ENCODE measurements at regions not wholly inside any gene's neighbourhood (a gene's known extent, or its start where the extent isn't known, plus 50 kb on each side); places are given as distances from the start of the nearest gene placed in this dataset.

DNA sequence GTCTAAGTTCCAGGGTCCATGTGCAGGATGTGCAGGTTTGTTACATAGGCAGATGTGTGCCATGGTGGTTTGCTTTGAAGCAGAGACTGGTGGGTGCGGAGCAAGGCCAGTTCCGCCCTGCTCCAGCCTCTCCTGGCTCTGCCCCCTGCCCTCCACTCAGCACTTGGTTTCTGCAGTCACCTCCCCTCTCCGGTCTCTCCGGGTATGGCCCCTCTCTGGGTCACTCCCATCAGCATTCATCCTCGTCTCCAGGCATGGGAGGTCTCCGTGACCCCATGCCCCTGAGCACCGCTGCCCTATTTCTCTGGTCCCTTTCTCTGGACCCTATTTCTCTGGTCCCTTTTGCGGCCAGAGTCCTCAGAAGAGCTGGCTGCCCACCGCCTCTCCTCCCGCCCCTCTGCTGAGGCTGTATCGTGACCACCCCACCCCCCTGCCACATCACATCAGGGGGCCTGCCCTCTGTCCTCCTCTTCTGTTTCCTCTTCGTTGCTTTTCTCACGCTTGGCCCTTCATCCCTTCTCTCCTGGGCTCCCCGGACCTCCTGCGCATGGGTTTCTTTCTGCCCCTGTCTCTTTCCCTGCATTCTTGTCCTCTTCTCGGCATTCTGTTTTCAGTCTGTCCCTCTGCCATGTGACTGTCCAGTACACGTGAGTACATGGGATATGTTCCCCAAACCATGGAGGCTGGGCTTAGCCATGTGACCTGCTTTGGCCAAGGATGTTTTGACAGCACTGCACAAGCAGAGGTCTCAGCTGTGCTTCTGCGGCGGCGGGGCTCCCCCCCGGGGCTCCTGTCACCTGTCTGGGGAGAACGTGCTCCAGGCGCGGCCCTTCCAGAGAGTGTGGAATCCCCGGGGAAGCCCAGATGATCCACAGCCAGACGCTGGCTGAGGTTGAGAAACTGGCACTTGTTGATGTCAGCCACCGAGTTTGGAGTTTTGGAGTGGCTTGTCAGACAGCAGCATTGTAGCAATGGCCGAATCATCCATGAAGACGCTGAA, 54.4 kb upstream of the C1orf174 start:
- DNase-seq: no peak

DNA sequence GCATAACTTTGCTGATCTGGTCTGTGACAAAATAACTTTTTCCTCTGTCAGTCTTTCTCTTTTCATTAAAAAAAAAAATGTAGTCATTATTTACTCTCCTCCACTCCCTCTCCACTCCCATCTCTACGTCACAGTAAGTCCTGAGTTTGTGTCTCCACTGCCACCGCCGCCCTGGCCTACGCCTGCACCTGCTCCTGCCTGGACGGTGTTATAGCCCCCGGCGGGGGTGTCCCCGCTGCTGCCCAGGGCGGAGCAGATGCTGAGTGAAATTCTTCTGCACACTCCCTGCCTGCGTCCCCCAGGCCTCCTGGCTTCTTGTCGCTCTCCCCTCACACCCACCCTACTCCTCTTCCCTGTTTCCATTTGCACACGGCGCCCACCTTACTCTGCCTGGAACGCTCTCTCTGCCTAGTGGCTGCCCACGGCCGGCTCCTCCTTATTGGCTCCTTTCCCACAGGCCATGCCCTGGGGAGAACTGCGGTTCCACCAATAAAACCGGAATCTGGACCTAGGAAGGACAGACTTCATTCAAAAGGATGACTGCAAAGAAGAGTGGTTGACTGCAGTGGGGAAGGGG, 55.2 kb upstream of the C1orf174 start:
- DNase-seq: no peak

DNA sequence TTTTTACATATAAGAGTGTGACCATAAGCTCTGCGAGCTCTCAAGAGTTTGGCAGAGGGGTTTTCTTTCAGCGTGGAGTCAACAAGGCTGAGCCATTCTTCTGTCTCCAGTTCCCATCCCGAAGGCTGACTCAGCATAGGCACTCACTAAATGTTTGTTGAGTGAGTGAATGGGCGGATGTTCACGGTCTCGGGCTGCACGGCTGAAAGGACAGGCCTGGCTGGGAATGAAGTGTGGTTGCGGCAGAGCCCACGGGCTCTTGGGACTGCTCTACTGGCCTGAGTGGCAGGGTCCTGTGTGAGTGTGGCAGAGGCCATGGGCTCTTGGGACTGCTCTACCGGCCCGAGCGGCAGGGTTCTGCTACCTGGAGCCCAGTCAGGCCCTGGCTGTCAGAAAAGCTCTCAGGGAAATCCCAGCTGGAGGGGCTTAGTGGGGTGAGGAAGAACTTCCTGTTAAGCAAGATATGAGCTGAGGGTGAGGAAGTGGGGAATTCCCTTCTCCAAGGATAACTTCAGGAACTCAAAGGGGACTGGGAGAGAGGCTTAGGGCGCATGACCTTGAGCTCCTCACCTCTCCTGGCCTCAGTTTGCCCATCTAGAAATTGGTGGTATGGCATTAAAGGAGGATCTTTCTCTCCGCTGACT, 56.6 kb upstream of the C1orf174 start:
- no peak for DNase-seq

DNA sequence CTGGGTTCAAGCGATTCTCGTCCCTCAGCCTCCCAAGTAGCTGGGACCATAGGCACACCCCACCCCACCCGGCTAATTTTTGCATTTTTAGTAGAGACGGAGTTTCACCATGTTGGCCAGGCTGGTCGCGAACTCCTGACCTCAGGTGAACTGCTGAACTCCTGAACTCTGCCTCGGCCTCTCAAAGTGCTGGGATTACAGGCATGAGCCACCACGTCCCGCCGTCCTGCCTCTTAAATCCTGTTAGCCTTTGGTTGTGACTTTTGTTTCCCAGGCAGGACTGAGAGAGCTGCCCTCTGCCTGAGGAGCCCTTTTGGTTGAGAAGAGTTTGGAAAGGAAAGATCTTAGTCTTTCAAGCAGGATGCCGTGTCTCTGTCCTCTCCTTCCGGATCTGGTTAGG, 59.3 kb upstream of the C1orf174 start:
- DNase-seq: no peak

DNA sequence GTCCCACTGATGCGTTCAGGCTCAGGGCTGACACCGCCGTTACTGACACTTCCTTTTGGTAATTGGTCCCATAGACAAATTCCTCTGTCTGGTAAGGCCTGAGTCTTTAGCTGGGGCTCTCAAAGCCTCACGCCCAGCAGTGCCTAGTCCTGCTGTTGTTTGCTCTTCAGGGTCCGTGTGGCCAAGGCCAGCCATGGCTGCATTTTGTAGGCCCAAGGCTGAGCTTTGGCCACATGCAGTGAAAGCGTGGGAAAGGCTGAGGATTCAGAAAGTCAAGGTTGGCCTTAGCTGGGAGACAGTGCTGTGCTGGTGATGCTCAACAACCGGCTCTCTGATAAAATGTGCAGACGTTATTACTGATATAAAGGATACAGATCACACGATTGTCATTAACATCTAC, 63.5 kb upstream of the C1orf174 start:
- no peak for DNase-seq

DNA sequence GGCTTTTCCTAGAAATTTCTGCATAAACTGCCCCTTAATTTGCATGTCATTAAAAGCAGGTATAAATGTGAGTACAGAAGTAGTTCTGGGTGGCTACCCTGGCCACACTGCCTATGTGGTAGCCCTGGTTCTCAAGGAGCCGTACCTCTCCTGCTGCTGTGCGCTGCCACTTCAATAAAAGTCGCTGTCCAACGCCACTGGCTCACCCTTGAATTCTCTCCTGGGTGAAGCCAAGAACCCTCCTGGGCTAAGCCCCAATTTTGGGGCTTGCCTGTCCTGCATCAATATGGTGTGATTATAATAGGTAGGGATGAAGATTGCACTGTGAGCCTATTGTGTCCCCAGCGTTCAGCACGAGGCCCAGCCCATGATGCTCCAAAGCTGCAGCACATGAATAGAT, 65.6 kb upstream of the C1orf174 start:
- no peak for DNase-seq

DNA sequence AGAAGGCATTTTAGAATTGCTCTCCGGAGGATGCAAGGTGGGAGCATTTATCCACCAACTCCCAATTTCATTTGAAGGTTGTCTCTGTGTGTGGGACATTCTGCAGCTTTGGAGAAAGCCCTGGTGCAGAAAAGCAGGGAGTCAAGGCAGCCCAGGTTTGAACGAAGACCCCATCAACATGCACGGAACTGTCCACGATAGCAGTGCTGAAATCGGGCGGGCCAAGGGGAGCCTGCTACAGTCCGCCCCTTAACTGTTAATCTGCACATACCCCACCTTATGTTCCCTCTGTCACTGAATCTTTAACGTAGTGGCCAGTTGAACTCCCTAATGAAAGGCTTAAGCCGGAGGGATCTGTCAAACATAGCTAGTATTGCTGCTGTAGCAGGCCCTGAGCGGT, 68.8 kb upstream of the C1orf174 start:
- DNase-seq: no peak

DNA sequence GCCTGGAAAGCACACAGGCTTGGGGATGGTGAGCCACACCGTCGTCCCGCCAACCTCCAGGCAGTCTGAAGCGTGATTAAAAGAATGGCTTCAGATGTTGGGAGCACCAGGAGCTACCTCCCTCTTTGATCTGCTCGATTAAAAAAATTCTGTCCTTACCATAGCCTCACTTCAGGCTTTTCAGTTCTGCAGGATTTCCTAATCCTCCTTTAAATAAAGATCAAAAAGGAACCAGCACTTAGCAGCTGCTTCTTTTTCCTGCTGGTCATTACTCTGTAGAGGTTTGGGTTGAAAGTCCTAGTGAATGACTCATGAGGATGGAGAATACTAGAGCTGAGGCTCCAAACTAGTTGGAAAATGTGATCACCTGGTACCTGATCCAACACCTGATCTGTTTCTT, 71.9 kb upstream of the C1orf174 start:
- no peak for DNase-seq

DNA sequence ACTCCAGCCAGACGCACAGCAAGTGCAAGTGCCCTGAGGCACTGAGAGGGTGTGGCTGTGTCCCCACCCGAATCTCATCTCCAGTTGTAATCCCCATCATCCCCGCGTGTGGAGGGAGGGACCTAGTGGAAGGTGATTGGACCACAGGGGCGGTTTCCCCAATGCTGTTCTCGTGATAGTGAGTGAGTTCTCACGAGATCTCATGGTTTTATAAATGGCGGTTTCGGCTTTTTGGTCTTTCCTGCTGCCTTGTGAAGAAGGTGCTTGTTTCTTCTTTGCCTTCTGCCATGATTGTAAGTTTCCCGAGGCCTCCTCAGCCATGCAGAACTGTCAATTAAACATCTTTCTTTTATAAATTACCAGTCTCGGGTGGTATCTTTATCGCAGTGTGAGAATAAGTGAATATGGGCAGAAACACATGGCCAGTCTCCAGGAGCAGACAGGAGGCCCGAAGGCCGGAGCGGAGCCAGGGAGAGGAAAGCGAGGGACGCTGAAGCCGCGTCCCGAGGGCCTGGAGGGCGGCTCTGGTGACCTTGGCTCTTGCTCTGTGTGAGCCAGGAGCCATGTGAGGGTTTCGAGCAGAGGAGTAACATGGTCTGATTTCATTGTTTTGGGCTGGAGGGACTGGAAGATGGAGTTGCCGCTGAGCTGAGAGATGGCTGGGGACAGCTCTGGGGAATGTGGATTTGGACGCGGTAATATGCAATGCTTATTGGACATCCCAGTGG, 76.0 kb upstream of the C1orf174 start:
- DNase-seq: no peak

DNA sequence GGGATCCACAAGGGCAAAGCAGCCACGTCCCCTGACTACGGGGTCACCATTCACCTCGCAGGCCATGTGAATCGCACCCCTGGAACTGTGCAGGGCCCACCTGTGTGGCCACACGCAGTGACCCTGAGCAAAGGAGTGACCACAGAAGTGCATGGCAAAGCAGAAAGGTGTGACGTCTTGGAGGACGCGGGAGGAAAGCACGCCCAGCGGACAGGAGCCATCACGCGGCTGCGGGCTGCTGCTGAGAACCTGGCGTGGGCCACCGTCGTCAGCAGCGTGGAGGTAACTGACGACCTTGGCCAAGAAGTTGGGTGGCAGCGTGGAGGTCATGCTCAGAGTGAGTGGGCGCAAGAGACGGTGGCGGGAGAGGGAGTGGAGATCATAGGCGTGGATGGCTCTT, 76.7 kb upstream of the C1orf174 start:
- DNase-seq: no peak

DNA sequence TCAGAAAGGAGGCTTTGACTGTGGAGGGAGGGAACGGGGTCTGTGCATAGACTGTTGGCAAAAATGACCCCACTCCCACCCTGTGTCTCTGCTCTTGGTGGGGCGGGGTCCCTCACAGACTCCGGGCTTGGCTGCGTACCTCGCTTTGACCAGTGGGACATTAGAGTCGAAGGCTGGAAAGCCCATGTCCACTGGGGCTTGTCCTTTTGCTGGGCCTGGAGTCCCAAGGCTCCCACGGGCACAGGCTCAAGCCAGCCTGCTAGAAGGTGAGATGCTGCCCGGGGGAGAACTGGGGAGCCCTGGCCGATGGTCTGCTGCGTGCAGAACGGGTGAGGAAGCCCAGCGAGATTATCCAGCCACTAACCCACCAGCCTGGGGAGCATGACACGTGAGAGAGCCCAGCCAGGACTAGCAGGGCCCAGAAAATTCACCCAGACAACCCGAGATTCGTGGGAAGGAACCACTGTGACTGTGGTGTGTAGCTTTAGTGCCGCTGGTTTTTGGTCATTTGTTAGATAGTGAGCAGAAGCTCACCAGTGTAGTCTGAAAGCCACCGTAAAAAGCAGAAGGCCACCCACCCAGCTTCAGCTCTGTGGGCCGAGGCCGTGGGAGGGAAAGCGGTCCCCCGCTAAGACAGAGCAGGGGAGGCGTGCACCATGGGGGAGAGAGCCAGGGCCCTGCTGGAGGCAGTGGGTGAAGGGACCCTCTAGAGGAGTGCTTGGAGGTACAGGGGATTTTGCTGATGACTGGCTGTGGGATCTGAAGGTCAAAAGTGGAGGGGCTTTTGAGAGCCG, 78.3 kb upstream of the C1orf174 start:
- DNase-seq: no peak

DNA sequence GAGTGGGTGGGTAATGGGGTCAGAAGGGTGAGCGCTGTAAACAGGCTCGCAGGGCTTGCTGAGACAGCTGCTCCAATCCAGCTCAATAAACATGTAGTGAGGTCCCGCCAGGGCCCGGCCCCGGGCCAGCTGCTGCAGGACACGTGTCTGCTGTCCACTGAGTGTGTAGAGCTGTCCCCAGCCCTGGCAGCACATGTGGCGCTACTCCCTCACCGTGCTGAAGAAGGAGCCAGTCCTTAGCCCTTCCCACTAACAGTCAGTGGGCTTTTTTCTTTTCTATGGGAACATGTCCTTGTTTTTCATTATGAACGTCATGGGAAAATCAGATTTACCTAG, 78.9 kb upstream of the C1orf174 start:
- no peak for DNase-seq

DNA sequence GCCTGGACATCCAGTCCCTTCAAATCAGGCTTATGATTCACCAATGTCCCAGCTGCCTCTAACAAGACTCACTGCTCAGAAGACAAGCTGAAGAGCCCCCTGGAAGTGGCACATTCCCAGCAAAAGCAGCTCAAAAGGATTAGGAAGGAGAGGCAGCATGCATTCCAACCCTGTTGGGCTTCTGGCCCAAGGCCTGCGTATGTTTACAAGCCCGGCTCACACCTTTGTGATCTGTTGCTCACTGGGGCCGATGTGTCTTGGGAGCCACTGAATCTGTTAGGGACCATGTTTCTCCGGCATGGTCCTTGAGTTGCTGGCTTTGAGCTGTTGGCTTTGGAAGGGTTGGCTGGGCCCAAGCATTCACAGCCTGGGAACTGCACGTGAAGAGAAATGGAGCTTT, 81.2 kb upstream of the C1orf174 start:
- no peak for DNase-seq

DNA sequence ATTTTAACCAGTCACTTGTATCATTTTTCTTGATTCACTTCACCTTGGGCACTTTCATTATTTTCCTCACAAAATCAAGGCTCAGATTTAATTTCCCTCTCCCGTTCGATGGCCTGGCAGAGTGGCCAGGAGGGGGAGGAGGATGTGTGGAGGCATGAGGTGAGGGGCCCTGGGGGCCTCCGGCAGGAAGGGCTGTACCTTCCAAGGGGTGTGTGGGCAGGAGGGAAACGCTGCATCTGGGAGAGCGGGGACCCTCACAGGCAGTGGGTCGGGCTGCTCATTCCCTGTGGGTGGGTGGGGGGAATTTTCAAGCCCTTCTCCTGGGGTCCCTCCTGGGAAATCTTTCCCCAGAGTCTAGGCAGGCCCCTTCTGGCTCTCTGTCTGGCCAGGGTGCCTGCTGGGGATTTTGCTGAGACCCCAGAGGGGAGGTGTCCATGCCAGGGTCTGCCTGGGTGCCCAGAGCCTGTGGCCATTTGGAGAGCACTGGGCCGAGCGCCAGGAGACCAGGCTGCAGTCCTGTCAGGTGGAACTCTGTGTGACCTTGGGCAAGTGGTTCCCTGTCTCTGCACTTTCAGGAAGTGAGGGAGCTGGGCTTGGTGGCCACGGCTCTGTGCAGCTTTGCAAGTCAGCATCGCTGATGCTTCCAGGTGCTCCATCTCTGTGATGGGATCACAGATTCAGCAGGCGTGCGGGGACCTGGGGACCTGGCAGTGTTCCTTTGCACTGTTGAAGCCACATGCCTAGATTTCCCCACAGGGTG, 81.9 kb upstream of the C1orf174 start:
- DNase-seq: no peak

DNA sequence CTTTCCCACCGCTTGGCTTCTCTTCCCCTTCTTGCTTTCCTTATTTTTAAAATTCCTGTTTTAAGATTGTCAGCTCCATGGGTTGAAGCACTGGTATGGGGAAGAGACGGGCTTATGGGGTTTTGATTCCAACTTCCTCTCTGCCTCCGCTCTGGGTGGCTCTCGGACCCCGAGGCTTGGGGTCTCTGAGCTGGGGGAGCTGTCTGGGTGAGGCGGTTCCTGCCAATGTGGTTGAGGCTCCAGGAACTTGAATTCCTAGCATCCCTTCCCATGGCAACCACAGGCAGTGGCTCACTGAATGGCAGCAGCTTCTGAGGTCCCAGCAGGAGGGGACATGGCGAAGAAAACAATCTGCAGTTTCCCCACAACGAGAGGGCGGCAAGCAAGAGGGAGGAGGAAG, 83.1 kb upstream of the C1orf174 start:
- DNase-seq: no peak

DNA sequence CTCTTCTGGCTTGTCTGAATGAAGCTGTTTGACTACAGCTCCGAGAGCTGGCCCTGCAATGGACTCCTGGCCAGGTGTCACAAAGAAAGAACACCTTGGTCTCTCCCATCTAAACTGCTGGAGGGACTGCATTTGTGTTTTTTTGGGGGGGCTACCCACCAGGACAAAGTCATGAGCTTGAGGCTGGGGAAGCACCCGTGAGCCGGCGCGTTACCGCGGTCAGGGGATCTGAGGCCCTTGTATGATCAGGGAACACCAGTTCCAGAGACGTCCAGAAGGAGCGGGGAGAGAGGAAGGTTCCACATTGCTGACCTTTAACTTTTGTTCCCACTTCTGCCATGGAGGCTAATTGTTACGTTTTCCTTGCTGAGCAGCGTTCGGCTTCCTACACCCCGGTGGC, 84.5 kb upstream of the C1orf174 start:
- no peak for DNase-seq

DNA sequence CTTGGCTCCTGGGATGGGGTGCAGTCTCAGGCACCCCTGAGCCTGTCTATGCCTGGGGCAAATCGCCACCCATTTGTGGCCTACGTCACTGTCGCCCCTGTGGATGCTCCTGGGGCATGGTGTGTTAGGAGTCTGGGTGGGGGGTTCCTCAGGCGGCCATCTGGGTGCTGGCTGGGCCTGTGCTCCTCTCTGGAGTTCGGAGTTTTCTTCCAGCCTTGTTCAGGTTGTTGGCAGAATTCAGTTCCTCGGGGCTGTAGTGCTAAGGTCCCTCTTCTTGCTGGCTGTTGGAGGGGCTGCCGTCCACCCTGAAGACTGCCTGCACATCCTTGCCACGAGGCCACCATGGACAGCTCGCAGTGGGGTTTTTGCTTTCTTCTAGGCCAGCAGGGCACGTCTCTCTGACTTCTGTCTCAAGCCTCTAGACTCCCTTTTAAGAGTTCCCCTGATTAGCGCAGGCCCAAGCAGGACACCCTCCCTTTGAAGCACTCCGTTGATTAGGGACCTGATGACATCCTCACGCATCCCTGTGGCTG, 86.7 kb upstream of the C1orf174 start:
- no peak for DNase-seq

DNA sequence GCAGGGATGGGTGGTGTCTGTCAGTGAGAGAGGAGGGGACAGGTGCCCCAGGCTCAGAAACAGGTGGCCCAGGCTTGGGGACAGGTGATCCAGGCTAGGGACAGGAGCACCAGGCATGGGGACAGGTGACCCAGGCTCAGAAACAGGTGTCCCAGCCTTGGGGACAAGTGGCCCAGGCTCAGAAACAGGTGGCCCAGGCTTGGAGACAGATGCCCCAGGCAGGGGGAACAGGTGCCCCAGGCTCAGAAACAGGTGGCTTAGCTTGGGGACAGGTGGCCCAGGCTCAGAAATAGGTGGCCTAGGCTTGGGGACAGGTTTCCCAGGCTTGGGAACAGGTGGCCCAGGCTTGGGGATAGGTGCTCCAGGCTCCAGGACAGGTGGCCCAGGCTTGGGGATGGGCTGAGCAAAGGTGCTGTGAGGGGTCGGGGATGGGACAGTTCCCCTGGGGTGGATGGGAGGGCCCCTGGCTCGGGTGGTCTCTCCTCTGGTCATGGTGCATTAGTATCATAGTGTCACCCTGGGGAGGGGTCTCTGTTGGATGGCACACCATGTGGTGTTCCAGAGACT, 87.7 kb upstream of the C1orf174 start:
- no peak for DNase-seq

DNA sequence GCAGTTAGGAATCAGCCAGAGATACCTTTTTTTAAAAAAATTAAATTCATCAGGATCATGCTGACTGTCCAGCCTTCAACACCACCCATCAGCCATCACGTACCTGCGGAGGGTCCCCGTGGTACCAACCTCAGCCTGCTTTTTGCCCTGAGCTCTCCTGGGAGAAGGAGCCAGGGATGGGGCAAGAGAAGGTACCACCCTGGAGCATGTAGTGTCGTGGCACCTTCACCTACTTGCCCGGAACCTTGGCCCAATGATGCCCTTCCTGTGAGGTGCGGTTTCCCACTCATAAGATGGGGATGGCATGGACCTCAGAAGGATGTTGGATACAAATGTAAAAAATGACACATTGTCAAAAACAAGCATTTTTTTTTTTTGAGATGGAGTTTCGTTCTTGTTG, 88.4 kb upstream of the C1orf174 start:
- no peak for DNase-seq

DNA sequence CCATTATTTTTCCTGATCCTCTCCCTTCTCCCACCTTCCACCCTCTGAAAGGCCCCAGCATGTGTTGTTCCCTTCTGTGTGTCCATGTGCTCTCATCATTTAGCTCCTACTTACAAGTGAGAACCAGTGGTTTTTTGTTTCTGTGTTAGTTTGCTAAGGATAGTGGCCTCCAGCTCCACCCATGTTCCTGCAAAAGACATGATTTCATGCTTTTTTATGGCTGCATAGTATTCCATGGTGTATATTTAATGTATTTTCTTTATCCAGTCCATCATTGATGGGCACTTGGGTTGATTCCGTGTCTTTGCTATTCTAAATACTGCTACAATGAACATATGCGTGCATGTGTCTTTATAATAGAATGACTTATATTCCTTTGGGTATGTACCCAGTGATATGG, 89.4 kb upstream of the C1orf174 start:
- no peak for DNase-seq

DNA sequence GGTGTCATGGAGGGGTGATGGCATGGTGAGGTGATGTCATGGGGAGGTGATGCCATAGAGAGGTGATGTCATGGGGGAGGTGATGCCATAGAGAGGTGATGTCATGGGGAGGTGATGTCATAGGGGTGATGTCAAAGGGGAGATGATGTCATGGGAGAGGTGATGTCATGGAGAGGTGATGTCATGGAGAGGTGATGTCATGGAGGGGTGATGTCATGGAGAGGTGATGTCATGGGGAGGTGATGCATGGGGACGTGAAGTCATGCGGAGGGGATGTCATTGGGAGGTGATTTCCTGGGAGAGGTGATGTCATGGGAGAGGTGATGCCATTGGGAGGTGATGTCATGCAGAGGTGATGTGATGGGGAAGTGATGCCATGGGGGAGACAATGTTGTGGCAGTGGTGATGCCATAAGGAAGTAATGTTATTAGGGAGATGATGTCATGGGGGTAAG, 92.1 kb upstream of the C1orf174 start:
- DNase-seq: no peak
